ENCODE measurements at regions not wholly inside any gene's neighbourhood (a gene's known extent, or its start where the extent isn't known, plus 50 kb on each side); places are given as distances from the start of the nearest gene placed in this dataset.

GRCh38 chr13:109900320-109900719 lies 113.9 kb upstream of the IRS2 start:
- CTCF ChIA-PET, result no interaction called here

GRCh38 chr13:109899748-109900147 lies 113.4 kb upstream of the IRS2 start:
- Mint-ChIP-seq H3K27ac (ENCODE audit: unreplicated experiment) (no peak overlapping the region), H3K4me1 (ENCODE audit: low read depth, unreplicated experiment) (no peaks in the 10 kb centered on the region), H3K27me3 (ENCODE audit: insufficient read depth, unreplicated experiment) (peaks cover 3% of the 10 kb centered on the region), H3K9me3 (ENCODE audit: unreplicated experiment) (no peaks in the 10 kb centered on the region), H3K4me3 (ENCODE audit: unreplicated experiment) (no peak overlapping the region), H3K36me3 (ENCODE audit: insufficient read depth, unreplicated experiment) (no peaks in the 10 kb centered on the region)
- Histone ChIP-seq H3K4me3 (ENCODE audit: low read depth, low read length) (no peak overlapping the region), H3K9me3 (no peaks in the 10 kb centered on the region; the same call in 1 of the 2 replicates), H3K4me1 (no peaks in the 10 kb centered on the region), H3K36me3 (ENCODE audit: control insufficient read depth, insufficient read depth, low read length) (no peaks in the 10 kb centered on the region), H3K27me3 (replicated peaks; ENCODE audit: control insufficient read depth, insufficient read depth, low read length) (no peaks in the 10 kb centered on the region)
- intact Hi-C loops (cut with micrococcal nuclease; ENCODE audit: unreplicated experiment), result no loop called here
- TF ChIP-seq CTCF (IDR thresholded peaks at IDR 0.05; ENCODE audit: insufficient read depth in 1 of 2, low read depth in 1 of 2, low read length in 1 of 2, severe bottlenecking in 1 of 2, unreplicated experiment in 1 of 2), result no peak
- no peak for DNase-seq
- ChIA-PET POLR2A (no interaction called here), CTCF (no interaction called here)
- BruUV-seq (replicated peaks), result no TSS peak

More at GRCh38 chr13:109900320-109900719, 113.9 kb upstream of the IRS2 start:
- intact Hi-C loops (cut with micrococcal nuclease; ENCODE audit: unreplicated experiment), result no loop called here
- H3K27ac Mint-ChIP-seq (ENCODE audit: unreplicated experiment), result no peak overlapping the region
- H3K4me1 Mint-ChIP-seq (ENCODE audit: low read depth, unreplicated experiment), result no peaks in the 10 kb centered on the region
- no peak for TF ChIP-seq CTCF (IDR thresholded peaks at IDR 0.05; ENCODE audit: insufficient read depth in 1 of 2, low read depth in 1 of 2, low read length in 1 of 2, severe bottlenecking in 1 of 2, unreplicated experiment in 1 of 2)
- no peaks in the 10 kb centered on the region for H3K4me1 ChIP-seq
- H3K27me3 Mint-ChIP-seq (ENCODE audit: insufficient read depth, unreplicated experiment), result peaks cover 3% of the 10 kb centered on the region
- no peaks in the 10 kb centered on the region for H3K9me3 Mint-ChIP-seq (ENCODE audit: unreplicated experiment)
- H3K4me3 Mint-ChIP-seq (ENCODE audit: unreplicated experiment), result no peak overlapping the region
- POLR2A ChIA-PET, result no interaction called here
- no peak for DNase-seq
- H3K36me3 ChIP-seq (ENCODE audit: control insufficient read depth, insufficient read depth, low read length), result no peaks in the 10 kb centered on the region
- no peaks in the 10 kb centered on the region; the same call in 1 of the 2 replicates for H3K9me3 ChIP-seq
- no TSS peak for BruUV-seq (replicated peaks)
- no peaks in the 10 kb centered on the region for H3K27me3 ChIP-seq (replicated peaks; ENCODE audit: control insufficient read depth, insufficient read depth, low read length)
- no peaks in the 10 kb centered on the region for H3K36me3 Mint-ChIP-seq (ENCODE audit: insufficient read depth, unreplicated experiment)
- no peak overlapping the region for H3K4me3 ChIP-seq (ENCODE audit: low read depth, low read length)

- no peaks in the 10 kb centered on the region for H3K4me1 Mint-ChIP-seq (ENCODE audit: low read depth, unreplicated experiment)
- no TSS peak for BruUV-seq (replicated peaks)
These were observed 112.9 kb upstream of the IRS2 start for GRCh38 chr13:109899316-109899715.

More at GRCh38 chr13:109899316-109899715, 112.9 kb upstream of the IRS2 start:
- H3K9me3 Mint-ChIP-seq (ENCODE audit: unreplicated experiment), result no peaks in the 10 kb centered on the region
- peaks cover 3% of the 10 kb centered on the region for H3K27me3 Mint-ChIP-seq (ENCODE audit: insufficient read depth, unreplicated experiment)
- Histone ChIP-seq H3K36me3 (ENCODE audit: control insufficient read depth, insufficient read depth, low read length) (no peaks in the 10 kb centered on the region), H3K4me3 (ENCODE audit: low read depth, low read length) (no peak overlapping the region), H3K9me3 (no peaks in the 10 kb centered on the region; the same call in 1 of the 2 replicates), H3K27me3 (replicated peaks; ENCODE audit: control insufficient read depth, insufficient read depth, low read length) (no peaks in the 10 kb centered on the region), H3K4me1 (no peaks in the 10 kb centered on the region)
- intact Hi-C loops (cut with micrococcal nuclease; ENCODE audit: unreplicated experiment), result no loop called here
- H3K27ac Mint-ChIP-seq (ENCODE audit: unreplicated experiment), result no peak overlapping the region
- TF ChIP-seq CTCF (IDR thresholded peaks at IDR 0.05; ENCODE audit: insufficient read depth in 1 of 2, low read depth in 1 of 2, low read length in 1 of 2, severe bottlenecking in 1 of 2, unreplicated experiment in 1 of 2), result no peak
- no peak for DNase-seq
- no peak overlapping the region for H3K4me3 Mint-ChIP-seq (ENCODE audit: unreplicated experiment)
- ChIA-PET CTCF (no interaction called here), POLR2A (no interaction called here)
- no peaks in the 10 kb centered on the region for H3K36me3 Mint-ChIP-seq (ENCODE audit: insufficient read depth, unreplicated experiment)
